B cell (primary cell): ENCODE measurements at regions not wholly inside any gene's neighbourhood (a gene's known extent, or its start where the extent isn't known, plus 50 kb on each side); places are given as distances from the start of the nearest gene placed in this dataset.

Experiments
- ATAC-seq: fragments of 200-7000 bp; cut with Tn5 transposase; one replicate; pipeline ENCODE4 v1.10.0; 2021; ENCODE audit warnings: low read depth, mild to moderate bottlenecking, moderate number of reproducible peaks, moderate library complexity
- CTCF ChIA-PET: fragments of 350-600 bp; sonication (Branson Sonifier 250); formaldehyde crosslinking; loops from one replicate; lab custom pipeline; 2021; ENCODE audit warnings: antibody characterized with exemption, inconsistent platforms; lab: Charles Lee
- POLR2A ChIA-PET: fragments of 350-600 bp; sonication (Branson Sonifier 250); formaldehyde crosslinking; loops from one replicate; lab custom pipeline; 2021; ENCODE audit warnings: antibody characterized with exemption; lab: Charles Lee
- DNase-seq: peaks from one replicate; pipeline ENCODE4 v3.0.0; 2013
- H2AFZ ChIP-seq: 2 replicates; pipeline ENCODE4 v1.6.1; 2012; ENCODE audit warnings: mild to moderate bottlenecking, low read depth, low read length; ENCODE audit not compliant: insufficient read depth, poor library complexity, severe bottlenecking
- H3K27ac ChIP-seq, 2 donors: 1 replicate in 1 of 2; 2 replicates in 1 of 2; pipeline ENCODE4 v1.5.1; 2012 to 2013; ENCODE audit warnings: low read length in 2 of 2, mild to moderate bottlenecking in 2 of 2, moderate library complexity in 1 of 2
- H3K27me3 ChIP-seq, 4 experiments: fragments of 200-600 bp in 1 of 4; sonication (generic) in 1 of 4; replicated peaks in 1 of 4; 1 replicate in 2 of 4; 2 replicates in 2 of 4; pipeline versions ENCODE4 v1.6.1 to v1.7.0; 2013 to 2016; ENCODE audit warnings: low read length in 3 of 4, mild to moderate bottlenecking in 2 of 4, mixed read lengths in 1 of 4, moderate library complexity in 1 of 4; ENCODE audit not compliant: insufficient read depth in 4 of 4, control insufficient read depth in 3 of 4; ENCODE audit errors: control extremely low read depth in 1 of 4
- H3K36me3 ChIP-seq, 2 experiments: replicated peaks in 1 of 2; 1 replicate in 1 of 2; 2 replicates in 1 of 2; pipeline versions ENCODE4 v1.6.1 to v1.7.1; 2013; ENCODE audit warnings: low read length in 1 of 2; ENCODE audit not compliant: insufficient read depth in 2 of 2, control insufficient read depth in 1 of 2; ENCODE audit errors: control extremely low read depth in 1 of 2, extremely low read depth in 1 of 2
- H3K4me1 ChIP-seq, 2 donors: fragments of 200-600 bp in 1 of 2; sonication (generic) in 1 of 2; 1 replicate in 1 of 2; 2 replicates in 1 of 2; pipeline versions ENCODE4 v1.5.1 to v1.6.1; 2013 to 2017; ENCODE audit warnings: low read length in 2 of 2; ENCODE audit not compliant: control insufficient read depth in 2 of 2, insufficient read depth in 2 of 2
- H3K4me2 ChIP-seq: replicated peaks from 2 replicates; pipeline ENCODE3; 2012; ENCODE audit warnings: mild to moderate bottlenecking, low read depth, low read length; ENCODE audit not compliant: poor library complexity, severe bottlenecking
- H3K4me3 ChIP-seq, 5 experiments: fragments of 200-600 bp in 1 of 5; sonication (generic) in 1 of 5; 1 replicate in 3 of 5; 2 replicates in 2 of 5; pipeline versions ENCODE4 v1.5.1 to v1.7.0; 2011 to 2016; ENCODE audit warnings: low read length in 4 of 5, mild to moderate bottlenecking in 4 of 5, low read depth in 2 of 5, control low read depth in 1 of 5, moderate library complexity in 1 of 5; ENCODE audit not compliant: insufficient read depth in 1 of 5; ENCODE audit errors: control extremely low read depth in 1 of 5, extremely low read depth in 1 of 5
- H3K79me2 ChIP-seq: fragments of 200-600 bp; sonication (generic); one replicate; pipeline ENCODE4 v1.6.0; 2016; ENCODE audit warnings: low read length; ENCODE audit not compliant: control insufficient read depth, insufficient read depth
- H3K9ac ChIP-seq: fragments of 200-600 bp; sonication (generic); 2 replicates; pipeline ENCODE4 v1.6.1; 2017; ENCODE audit warnings: mild to moderate bottlenecking, low read length, moderate library complexity
- H3K9me3 ChIP-seq, 3 donors: one replicate each; pipeline versions ENCODE4 v1.6.1 to v1.7.1; 2013; ENCODE audit warnings: low read length in 2 of 3; ENCODE audit not compliant: control insufficient read depth in 2 of 3, insufficient read depth in 1 of 3; ENCODE audit errors: control extremely low read depth in 1 of 3
- H4K20me1 ChIP-seq: 2 replicates; pipeline ENCODE4 v1.6.0; 2012; ENCODE audit warnings: mild to moderate bottlenecking, low read length; ENCODE audit not compliant: insufficient read depth, control insufficient read depth, poor library complexity, severe bottlenecking
- H3K27ac Mint-ChIP-seq: one replicate; pipeline ENCODE4 v1.8.0; 2021; ENCODE audit warnings: mixed read lengths
- H3K27me3 Mint-ChIP-seq: one replicate; pipeline ENCODE4 v1.8.0; 2021; ENCODE audit warnings: mixed read lengths
- H3K4me1 Mint-ChIP-seq: one replicate; pipeline ENCODE4 v1.8.0; 2021; ENCODE audit warnings: mixed read lengths
- H3K4me3 Mint-ChIP-seq: one replicate; pipeline ENCODE4 v1.8.0; 2021; ENCODE audit warnings: mixed read lengths
- H3K9me3 Mint-ChIP-seq: one replicate; pipeline ENCODE4 v1.8.0; 2022; ENCODE audit warnings: mixed read lengths; ENCODE audit not compliant: insufficient read depth
- CTCF ChIP-seq: fragments of 200-600 bp; IDR thresholded peaks from one replicate; pipeline ENCODE4 v1.8.0; 2022; ENCODE audit warnings: antibody characterized with exemption, mild to moderate bottlenecking
- EZH2 ChIP-seq: IDR thresholded peaks from 2 replicates; pipeline ENCODE4 v1.6.1; 2012; ENCODE audit warnings: borderline replicate concordance, low read depth, mild to moderate bottlenecking, moderate library complexity, low read length; ENCODE audit not compliant: insufficient read depth, poor library complexity, severe bottlenecking
- WGBS: methylation state at CpG from one replicate; pipeline ENCODE4 v1.1.5; 2013; ENCODE audit warnings: missing lambda C conversion rate; ENCODE audit not compliant: insufficient coverage; 5-methylcytosine and 5-hydroxymethylcytosine counted together
- intact Hi-C: fragments of 100-400 bp; cut with micrococcal nuclease; formaldehyde crosslinking; loops from one replicate; pipeline ENCODE4 v1.10.0; 2022

GRCh38 chr16:9542165-9542755, 450.8 kb downstream of the HAPSTR1 start:
- no peak overlapping the region for H3K27ac Mint-ChIP-seq
- H3K27me3 Mint-ChIP-seq = no peaks in the 10 kb centered on the region
- H3K4me1 Mint-ChIP-seq = no peaks in the 10 kb centered on the region
- intact Hi-C loops = no loop called here
- Histone ChIP-seq H4K20me1 (no peaks in the 10 kb centered on the region), H3K27me3 (no peaks in the 10 kb centered on the region), H3K4me1 (no peaks in the 10 kb centered on the region), H3K36me3 (no peaks in the 10 kb centered on the region), H3K9me3 (peaks cover 0 to 6% (median 0%) of the 10 kb centered on the region in 3 donors), H3K27ac (no peak overlapping the region), H3K4me3 (no peak overlapping the region), H3K79me2 (no peaks in the 10 kb centered on the region), H3K9ac (no peak overlapping the region), H3K4me2 (no peak overlapping the region), H2AFZ (no peak overlapping the region)
- ATAC-seq (no peak), DNase-seq (no peak)
- ChIA-PET CTCF (no interaction called here), POLR2A (no interaction called here)
- peaks cover 3% of the 10 kb centered on the region for H3K9me3 Mint-ChIP-seq
- H3K4me3 Mint-ChIP-seq = no peak overlapping the region
- WGBS = no CpG with 5 or more reads among the region's 8 CpGs
- no peak for TF ChIP-seq CTCF
- no peak for TF ChIP-seq EZH2

GRCh38 chr16:9545522-9546437, 454.3 kb downstream of the HAPSTR1 start:
- Histone ChIP-seq H2AFZ (no peak overlapping the region), H3K4me3 (no peak overlapping the region), H3K4me1 (no peaks in the 10 kb centered on the region), H4K20me1 (no peaks in the 10 kb centered on the region), H3K4me2 (no peak overlapping the region), H3K9ac (no peak overlapping the region), H3K36me3 (no peaks in the 10 kb centered on the region), H3K79me2 (no peaks in the 10 kb centered on the region), H3K9me3 (peaks cover 0 to 3% (median 0%) of the 10 kb centered on the region in 3 donors), H3K27ac (no peak overlapping the region), H3K27me3 (no peaks in the 10 kb centered on the region)
- WGBS = 89% methylated on average over 2 of the region's 7 CpGs
- ChIA-PET CTCF (no interaction called here), POLR2A (no interaction called here)
- intact Hi-C loops = no loop called here
- ATAC-seq = no peak
- DNase-seq = no peak
- Mint-ChIP-seq H3K4me1 (no peaks in the 10 kb centered on the region), H3K27me3 (no peaks in the 10 kb centered on the region), H3K4me3 (no peak overlapping the region), H3K27ac (no peak overlapping the region), H3K9me3 (no peaks in the 10 kb centered on the region)
- TF ChIP-seq EZH2 (no peak), CTCF (no peak)
